ENCODE measurements at regions not wholly inside any gene's neighbourhood (a gene's known extent, or its start where the extent isn't known, plus 50 kb on each side); places are given as distances from the start of the nearest gene placed in this dataset.
"Not testable (repeated sequence)": the region's sequence is repeated elsewhere in the genome, so short reads cannot be mapped to it uniquely, and the experiment has no call there.

DNA sequence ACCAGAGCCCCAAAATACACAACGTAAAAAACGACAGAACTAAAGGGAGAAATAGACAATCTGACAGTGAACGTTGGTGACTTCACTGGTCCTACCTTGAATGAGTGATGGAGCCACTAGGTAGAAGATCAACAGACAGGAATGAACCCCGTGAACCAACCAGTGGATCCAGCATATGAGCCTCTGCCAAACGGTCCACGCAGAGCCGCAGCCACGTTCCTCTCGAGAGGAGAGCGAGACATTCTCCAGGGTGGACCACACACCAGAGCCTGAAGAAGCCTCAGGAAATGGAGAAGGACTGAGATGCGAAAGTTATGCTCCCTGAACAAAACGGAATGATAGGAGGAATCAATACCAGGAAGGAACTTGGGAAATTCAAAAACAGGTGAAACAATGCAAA is 178.4 kb downstream of the RTP5 start:
- no peak for DNase-seq (ENCODE audit: low read depth, low spot score)

GRCh38 chr2:242048479-242048878 is 178.9 kb downstream of the RTP5 start:
- no peak for DNase-seq (ENCODE audit: low read depth, low spot score)

- DNase-seq (ENCODE audit: low read depth, low spot score): not testable (repeated sequence)
These were observed 180.0 kb downstream of the RTP5 start for GRCh38 chr2:242049492-242049891.

DNA sequence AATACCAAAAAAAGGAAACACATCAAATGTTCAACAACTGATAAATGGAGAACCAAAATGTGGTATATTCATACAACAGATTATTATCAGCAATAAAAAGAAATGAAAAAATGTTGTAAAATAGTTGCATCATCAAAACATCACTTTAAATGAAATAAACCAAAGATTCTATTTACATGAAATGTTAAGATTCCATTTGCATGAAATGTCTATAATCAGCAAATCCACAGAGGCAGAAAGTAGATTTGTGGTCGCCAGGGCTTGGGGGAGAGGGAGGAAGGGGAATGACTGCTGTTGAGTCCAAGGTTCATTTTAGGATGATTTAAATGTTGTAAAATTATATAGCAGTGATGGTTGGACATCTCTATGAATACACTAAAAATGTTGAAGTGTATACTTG is 181.9 kb downstream of the RTP5 start:
- DNase-seq (ENCODE audit: low read depth, low spot score): no peak

GRCh38 chr2:242052421-242052820 is 182.9 kb downstream of the RTP5 start:
- DNase-seq (ENCODE audit: low read depth, low spot score): no peak

GRCh38 chr2:242053921-242054320 is 184.4 kb downstream of the RTP5 start:
- DNase-seq (ENCODE audit: low read depth, low spot score): no peak

GRCh38 chr2:242054406-242054805 is 184.9 kb downstream of the RTP5 start:
- DNase-seq (ENCODE audit: low read depth, low spot score): no peak

DNA sequence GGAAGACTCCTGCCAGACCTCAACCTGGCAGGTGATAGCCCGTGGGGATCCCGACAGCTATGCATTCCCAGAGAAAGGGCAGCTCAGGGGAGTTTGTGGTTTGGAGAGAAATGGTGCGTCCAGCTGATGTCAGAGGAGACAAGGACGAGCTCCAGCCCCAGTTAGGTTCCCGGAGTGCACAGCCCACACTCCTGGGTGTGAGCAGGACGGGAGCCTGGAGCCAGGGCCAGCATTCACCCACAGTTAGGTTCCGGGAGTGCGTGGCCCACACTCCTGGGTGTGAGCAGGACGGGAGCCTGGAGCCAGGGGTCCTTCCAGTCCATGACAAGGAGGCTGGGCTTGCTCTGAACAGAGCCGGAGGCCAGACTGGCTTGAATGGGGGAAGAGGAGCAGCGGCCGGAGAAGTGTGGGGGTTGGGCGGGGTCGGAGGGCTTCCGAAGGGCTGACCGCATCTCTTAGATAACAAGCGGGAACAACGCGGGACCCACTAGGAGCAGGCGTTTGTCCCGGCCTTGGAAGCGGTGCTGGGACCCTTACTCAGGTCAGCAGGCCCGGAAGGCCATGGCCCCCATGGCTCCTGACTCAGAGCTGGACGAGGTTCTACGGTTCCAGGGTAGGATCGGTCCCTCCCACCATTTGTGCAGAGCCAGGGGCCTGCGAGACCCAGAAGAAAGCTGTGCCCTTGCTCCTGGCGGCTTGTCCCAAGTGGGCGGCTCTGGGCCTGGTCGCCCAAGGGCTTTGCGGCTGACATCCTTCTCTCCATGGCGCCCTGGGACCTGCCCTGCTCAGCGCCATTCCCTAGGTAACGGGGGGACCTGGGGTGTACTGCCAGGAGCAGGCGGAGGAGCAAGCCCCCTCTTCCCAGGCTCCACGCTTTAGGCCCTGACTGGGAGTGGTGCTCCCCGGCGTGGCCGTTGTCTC is 185.6 kb downstream of the RTP5 start:
- DNase-seq (ENCODE audit: low read depth, low spot score): no peak

- no peak for DNase-seq (ENCODE audit: low read depth, low spot score)
These were observed 186.5 kb downstream of the RTP5 start for GRCh38 chr2:242056026-242056425.

- DNase-seq (ENCODE audit: low read depth, low spot score): no peak
These were observed 187.3 kb downstream of the RTP5 start for GRCh38 chr2:242056785-242057184.

GRCh38 chr2:242057379-242058040 is 188.0 kb downstream of the RTP5 start:
- DNase-seq (ENCODE audit: low read depth, low spot score): no peak

GRCh38 chr2:242058116-242058680 is 188.7 kb downstream of the RTP5 start:
- DNase-seq (ENCODE audit: low read depth, low spot score): no peak

DNA sequence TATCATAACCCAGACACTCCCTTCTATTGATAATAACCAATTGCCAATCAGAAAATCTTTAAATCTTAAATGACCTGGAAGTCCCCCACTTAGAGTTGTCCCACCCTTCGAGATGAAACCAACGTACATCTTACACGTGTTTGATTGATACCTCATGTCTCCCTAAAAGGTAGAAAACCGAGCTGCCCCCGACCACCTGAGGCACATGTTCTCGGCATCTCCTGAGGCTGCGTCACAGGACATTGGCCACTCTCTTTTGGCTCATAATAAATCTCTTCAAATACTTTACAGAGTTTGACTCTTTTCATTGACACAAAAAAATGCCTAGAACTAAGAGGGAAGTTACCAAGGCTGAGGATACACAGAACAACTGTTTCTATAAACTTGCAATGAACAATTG is 190.0 kb downstream of the RTP5 start:
- no peak for DNase-seq (ENCODE audit: low read depth, low spot score)

DNA sequence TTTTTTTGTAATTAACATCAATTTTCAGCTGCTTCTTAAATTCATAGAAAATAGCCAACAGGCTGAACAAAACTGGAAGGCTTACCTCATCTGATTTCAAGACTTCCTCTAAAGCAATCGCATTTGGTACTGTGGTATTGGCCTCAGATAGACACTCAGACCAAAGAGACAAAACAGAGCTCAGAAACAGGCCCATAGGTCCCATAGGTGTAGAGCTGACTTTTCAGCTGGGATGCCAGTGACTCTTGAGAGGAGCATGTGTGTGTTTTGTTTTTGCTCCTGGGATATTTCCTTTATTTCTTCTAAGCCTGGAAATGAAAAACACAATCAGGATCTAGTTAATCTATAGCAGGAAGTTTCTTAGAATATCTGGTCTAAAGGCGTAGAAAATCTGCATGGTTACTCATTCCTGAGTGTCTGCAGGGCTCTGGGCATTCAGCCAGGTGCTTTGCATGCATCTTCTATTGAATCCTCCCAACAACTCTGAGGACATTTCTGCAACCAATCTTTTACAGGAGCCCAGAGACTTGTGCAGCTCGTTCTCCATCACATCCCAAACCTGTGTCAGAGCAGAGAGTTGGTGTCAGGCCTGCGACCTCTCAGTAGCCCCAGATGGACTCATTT is 190.8 kb downstream of the RTP5 start:
- DNase-seq (ENCODE audit: low read depth, low spot score): no peak

DNA sequence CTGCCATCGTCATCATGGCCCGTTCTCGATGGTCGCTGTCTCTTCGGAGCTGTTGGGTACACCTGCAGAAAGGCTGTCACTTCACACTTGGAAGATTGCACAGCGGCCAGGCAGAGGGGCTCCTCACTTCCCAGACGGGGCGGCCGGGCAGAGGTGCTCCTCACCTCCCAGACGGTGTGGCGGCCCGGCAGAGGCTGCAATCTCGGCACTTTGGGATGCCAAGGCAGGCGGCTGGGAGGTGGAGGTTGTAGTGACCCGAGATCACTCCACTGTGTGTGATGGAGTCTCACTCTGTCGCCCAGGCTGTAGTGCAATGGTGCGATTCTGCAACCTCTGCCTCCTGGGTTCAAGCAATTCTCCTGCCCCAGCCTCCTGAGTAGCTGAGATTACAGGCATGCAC is 192.4 kb downstream of the RTP5 start:
- not testable (repeated sequence) for DNase-seq (ENCODE audit: low read depth, low spot score)

- DNase-seq (ENCODE audit: low read depth, low spot score): peak; percentile 69
These were observed 193.9 kb downstream of the RTP5 start for GRCh38 chr2:242063436-242063835.

DNA sequence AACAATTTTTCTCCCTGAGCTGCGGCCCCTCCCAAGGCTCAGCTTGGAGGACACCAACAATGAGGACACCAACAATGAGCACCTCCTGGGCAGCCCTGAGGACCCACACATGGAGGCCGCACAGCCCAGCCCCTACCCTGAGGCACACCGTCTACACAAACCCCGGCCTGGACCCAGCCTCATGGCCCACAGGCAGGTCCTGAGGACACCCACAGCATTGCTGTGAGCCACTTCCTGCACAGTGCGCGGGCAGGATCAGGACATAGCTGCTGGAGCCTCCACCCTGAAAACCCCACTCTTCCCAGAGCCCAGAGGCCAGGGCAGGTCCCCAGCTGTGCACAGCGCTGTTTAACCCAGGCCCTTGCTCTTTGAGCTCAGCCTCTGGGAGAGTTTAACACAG is 194.3 kb downstream of the RTP5 start:
- DNase-seq (ENCODE audit: low read depth, low spot score): no peak

DNA sequence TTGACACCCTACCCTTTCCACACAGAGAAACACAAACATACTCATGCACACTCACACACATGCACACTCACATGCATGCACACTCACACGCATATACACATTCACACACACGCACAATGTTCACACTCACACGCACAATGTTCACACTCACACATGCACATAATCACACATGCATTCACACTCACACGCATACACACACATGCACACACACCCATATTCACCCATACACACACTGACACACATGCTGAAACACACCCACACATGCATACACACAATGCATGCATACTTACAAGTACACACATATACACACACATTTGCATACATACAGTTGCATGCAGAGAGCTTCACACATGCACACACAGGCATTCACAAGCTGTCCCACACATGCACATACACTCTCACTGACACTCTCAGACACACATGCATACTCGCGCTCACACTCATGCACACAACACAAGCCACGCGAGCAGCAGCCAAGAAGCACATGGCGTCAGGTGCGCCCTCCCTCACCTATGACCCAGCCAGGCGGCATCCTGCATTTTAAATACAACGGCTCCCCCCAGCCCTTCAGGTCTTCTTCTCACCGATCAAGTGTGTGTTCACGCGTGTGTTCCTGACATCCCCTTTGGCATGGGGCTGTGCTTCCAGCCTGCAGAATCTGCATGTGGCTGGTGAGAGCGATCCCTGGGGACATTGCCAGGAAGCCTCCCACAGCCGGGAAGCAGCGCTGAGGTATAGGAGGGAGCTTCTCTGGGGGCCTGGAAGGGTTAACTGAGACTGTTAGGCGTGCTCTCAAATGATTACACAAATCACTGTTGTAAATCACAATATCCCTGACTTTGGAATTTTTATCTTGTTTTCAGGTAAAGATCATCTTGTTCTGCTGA is 195.1 kb downstream of the RTP5 start:
- no peak for DNase-seq (ENCODE audit: low read depth, low spot score)

DNA sequence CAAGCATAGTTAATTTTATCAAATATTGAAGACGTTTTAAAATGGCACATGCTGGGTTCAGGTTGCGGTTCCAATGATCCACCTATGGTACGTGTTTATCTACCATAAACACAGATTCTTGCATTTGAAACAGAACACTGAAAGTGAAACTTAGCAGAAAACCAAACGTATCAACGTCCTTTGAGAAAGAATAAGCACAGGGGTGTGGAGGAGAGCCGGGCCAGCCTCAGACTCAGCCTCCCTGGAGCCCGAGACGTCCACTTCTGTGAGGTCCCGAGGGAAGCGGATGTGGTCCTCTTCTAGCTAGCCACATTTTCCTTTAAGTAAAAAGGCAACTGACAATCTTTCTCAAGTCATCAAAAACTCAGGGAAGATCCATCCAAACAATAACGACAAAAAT is 195.9 kb downstream of the RTP5 start:
- no peak for DNase-seq (ENCODE audit: low read depth, low spot score)

GRCh38 chr2:242069018-242069417 is 199.5 kb downstream of the RTP5 start:
- no peak for DNase-seq (ENCODE audit: low read depth, low spot score)

DNA sequence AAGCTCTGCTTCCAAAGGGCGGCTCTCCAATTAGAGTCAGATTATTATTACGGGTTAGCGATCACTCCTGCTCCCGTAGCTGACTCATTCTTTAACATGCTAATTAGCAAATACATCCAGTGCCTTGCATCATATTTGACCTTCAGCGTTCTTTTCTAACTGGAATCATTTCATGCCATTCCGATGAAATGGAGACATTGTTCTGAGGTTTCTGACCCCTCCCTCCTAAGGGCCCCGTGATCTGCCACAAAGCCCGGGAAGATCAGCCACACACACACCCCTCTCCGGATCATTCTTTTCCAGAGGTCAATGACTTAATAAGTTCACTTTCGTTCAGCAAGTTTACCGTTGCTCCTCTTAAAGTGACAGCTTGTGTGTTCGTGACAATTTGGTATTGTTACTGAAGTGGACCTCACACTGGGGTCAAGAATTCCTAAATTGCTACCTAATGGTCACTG is 200.4 kb downstream of the RTP5 start:
- not testable (repeated sequence) for DNase-seq (ENCODE audit: low read depth, low spot score)
